CD4-positive, alpha-beta T cell (primary cell): ENCODE measurements at regions not wholly inside any gene's neighbourhood (a gene's known extent, or its start where the extent isn't known, plus 50 kb on each side); places are given as distances from the start of the nearest gene placed in this dataset.

Experiments used
- ATAC-seq: fragments of 200-7000 bp; cut with Tn5 transposase; one replicate; pipeline ENCODE4 v1.10.0; 2022; ENCODE audit warnings: mild to moderate bottlenecking; ENCODE audit not compliant: poor library complexity
- CTCF ChIA-PET: fragments of 350-600 bp; sonication (Branson Sonifier 250); formaldehyde crosslinking; loops from one replicate; lab custom pipeline; 2021; ENCODE audit warnings: antibody characterized with exemption, inconsistent platforms; lab: Charles Lee
- POLR2A ChIA-PET: fragments of 350-600 bp; sonication (Branson Sonifier 250); formaldehyde crosslinking; loops from one replicate; lab custom pipeline; 2021; ENCODE audit warnings: antibody characterized with exemption, inconsistent platforms; lab: Charles Lee
- DNase-seq, 14 experiments: peaks; one replicate each; pipeline ENCODE4 v3.0.0-alpha.2; 2013 to 2020; ENCODE audit warnings: mixed read lengths in 2 of 14
- H3K27ac ChIP-seq, 2 donors: one replicate each; pipeline versions ENCODE4 v1.5.1 to v1.7.0; 2013; ENCODE audit warnings: low read length in 2 of 2, low read depth in 1 of 2, mild to moderate bottlenecking in 1 of 2
- H3K27me3 ChIP-seq, 2 experiments: 1 replicate in 1 of 2; 2 replicates in 1 of 2; pipeline versions ENCODE4 v1.6.1 to v1.7.0; 2013; ENCODE audit warnings: low read length in 2 of 2, control low read depth in 1 of 2, mild to moderate bottlenecking in 1 of 2, moderate library complexity in 1 of 2; ENCODE audit not compliant: insufficient read depth in 2 of 2, control insufficient read depth in 1 of 2
- H3K36me3 ChIP-seq: one replicate; pipeline ENCODE4 v1.6.1; 2013; ENCODE audit warnings: low read length, control low read depth; ENCODE audit not compliant: insufficient read depth
- H3K4me1 ChIP-seq: one replicate; pipeline ENCODE4 v1.6.1; 2013; ENCODE audit warnings: low read length, control low read depth; ENCODE audit not compliant: insufficient read depth
- H3K4me3 ChIP-seq: one replicate; pipeline ENCODE4 v1.5.1; 2013; ENCODE audit warnings: mild to moderate bottlenecking, low read length, moderate library complexity
- H3K9me3 ChIP-seq, 2 experiments: 1 replicate in 1 of 2; 2 replicates in 1 of 2; pipeline versions ENCODE4 v1.6.1 to v1.7.0; 2013; ENCODE audit warnings: low read length in 2 of 2, mild to moderate bottlenecking in 2 of 2, control low read depth in 1 of 2, moderate library complexity in 1 of 2; ENCODE audit not compliant: control insufficient read depth in 1 of 2, insufficient read depth in 1 of 2
- H3K27ac Mint-ChIP-seq: one replicate; pipeline ENCODE4 v1.8.0; 2020; ENCODE audit warnings: mixed read lengths
- H3K27me3 Mint-ChIP-seq: one replicate; pipeline ENCODE4 v1.8.0; 2021; ENCODE audit warnings: mixed read lengths
- H3K36me3 Mint-ChIP-seq: one replicate; pipeline ENCODE4 v1.8.0; 2021; ENCODE audit warnings: low read depth, mixed read lengths
- H3K4me1 Mint-ChIP-seq: one replicate; pipeline ENCODE4 v1.8.0; 2021; ENCODE audit warnings: low read depth, mixed read lengths
- H3K4me3 Mint-ChIP-seq: one replicate; pipeline ENCODE4 v1.8.0; 2020; ENCODE audit warnings: mild to moderate bottlenecking, mixed read lengths
- H3K9me3 Mint-ChIP-seq: one replicate; pipeline ENCODE4 v1.8.0; 2020; ENCODE audit warnings: mixed read lengths
- CTCF ChIP-seq: fragments of 200-600 bp; IDR thresholded peaks from one replicate; pipeline ENCODE4 v1.8.0; 2022; ENCODE audit warnings: antibody characterized with exemption, mild to moderate bottlenecking
- intact Hi-C, 2 experiments: fragments of 100-400 bp; cut with DNase I in 1 of 2; cut with micrococcal nuclease in 1 of 2; formaldehyde crosslinking; loops; one replicate each; pipeline versions ENCODE4 v1.15.1 to v1.9.0; 2023 to 2025; cut with DNase I, micrococcal nuclease

GRCh38 chr9:24036459-24036858 is 210.4 kb upstream of the ELAVL2 start:
- H3K4me1 ChIP-seq: no peaks in the 10 kb centered on the region
- H3K27me3 ChIP-seq: no peaks in the 10 kb centered on the region
- no peaks in the 10 kb centered on the region for H3K36me3 ChIP-seq
- ATAC-seq (no peak), DNase-seq (no peak)
- Mint-ChIP-seq H3K36me3 (no peaks in the 10 kb centered on the region), H3K9me3 (peaks cover 16% of the 10 kb centered on the region), H3K27me3 (no peaks in the 10 kb centered on the region), H3K27ac (no peak overlapping the region), H3K4me3 (no peak overlapping the region), H3K4me1 (no peaks in the 10 kb centered on the region)
- intact Hi-C loops: no loop called here
- H3K4me3 ChIP-seq: no peak overlapping the region
- no peaks in the 10 kb centered on the region for H3K9me3 ChIP-seq
- CTCF ChIA-PET: no interaction called here
- POLR2A ChIA-PET: no interaction called here
- TF ChIP-seq CTCF: no peak
- no peak overlapping the region for H3K27ac ChIP-seq

GRCh38 chr9:24035816-24036215 is 209.8 kb upstream of the ELAVL2 start:
- H3K36me3 ChIP-seq: no peaks in the 10 kb centered on the region
- Mint-ChIP-seq H3K36me3 (no peaks in the 10 kb centered on the region), H3K9me3 (peaks cover 16% of the 10 kb centered on the region), H3K4me3 (no peak overlapping the region), H3K4me1 (no peaks in the 10 kb centered on the region), H3K27ac (no peak overlapping the region), H3K27me3 (no peaks in the 10 kb centered on the region)
- ChIA-PET CTCF (no interaction called here), POLR2A (no interaction called here)
- no peaks in the 10 kb centered on the region for H3K9me3 ChIP-seq
- ATAC-seq (no peak), DNase-seq (no peak)
- intact Hi-C loops: no loop called here
- no peaks in the 10 kb centered on the region for H3K27me3 ChIP-seq
- no peak overlapping the region for H3K27ac ChIP-seq
- H3K4me1 ChIP-seq: no peaks in the 10 kb centered on the region
- TF ChIP-seq CTCF: no peak
- H3K4me3 ChIP-seq: no peak overlapping the region

GRCh38 chr9:24011881-24012280 is 185.8 kb upstream of the ELAVL2 start:
- Mint-ChIP-seq H3K27me3 (no peaks in the 10 kb centered on the region), H3K4me1 (no peaks in the 10 kb centered on the region), H3K4me3 (no peak overlapping the region), H3K27ac (no peak overlapping the region), H3K36me3 (no peaks in the 10 kb centered on the region), H3K9me3 (peaks cover 5% of the 10 kb centered on the region)
- Histone ChIP-seq H3K27me3 (no peaks in the 10 kb centered on the region), H3K27ac (no peak overlapping the region), H3K4me3 (no peak overlapping the region), H3K9me3 (peaks cover 5 to 6% of the 10 kb centered on the region in 2 experiments), H3K4me1 (no peaks in the 10 kb centered on the region), H3K36me3 (no peaks in the 10 kb centered on the region)
- intact Hi-C loops: no loop called here
- no peak for DNase-seq
- POLR2A ChIA-PET: no interaction called here
- no peak for ATAC-seq
- TF ChIP-seq CTCF: no peak
- CTCF ChIA-PET: no interaction called here
